BLaER1 (cell line): ENCODE measurements at regions not wholly inside any gene's neighbourhood (a gene's known extent, or its start where the extent isn't known, plus 50 kb on each side); places are given as distances from the start of the nearest gene placed in this dataset.

ENCODE experiments used
- H3K27ac ChIP-seq: shearing (Covaris generic); formaldehyde crosslinking; 2 replicates; pipeline ENCODE4 v1.8.1; 2022
- H3K27me3 ChIP-seq: shearing (Covaris generic); formaldehyde crosslinking; 2 replicates; pipeline ENCODE4 v1.8.1; 2022
- H3K36me3 ChIP-seq: shearing (Covaris generic); formaldehyde crosslinking; 2 replicates; pipeline ENCODE4 v1.8.1; 2022
- H3K4me1 ChIP-seq: shearing (Covaris generic); formaldehyde crosslinking; 2 replicates; pipeline ENCODE4 v1.8.1; 2022
- H3K4me2 ChIP-seq: shearing (Covaris generic); formaldehyde crosslinking; 2 replicates; pipeline ENCODE4 v1.8.1; 2022
- H3K4me3 ChIP-seq: shearing (Covaris generic); formaldehyde crosslinking; 2 replicates; pipeline ENCODE4 v1.8.1; 2022
- H3K9ac ChIP-seq: shearing (Covaris generic); formaldehyde crosslinking; 2 replicates; pipeline ENCODE4 v1.8.1; 2022
- H3K9me3 ChIP-seq: shearing (Covaris generic); formaldehyde crosslinking; 2 replicates; pipeline ENCODE4 v1.8.1; 2022
- H4K20me1 ChIP-seq: shearing (Covaris generic); formaldehyde crosslinking; 2 replicates; pipeline ENCODE4 v1.8.1; 2022
- Cebpa-rat ChIP-seq: shearing (Covaris generic); IDR thresholded peaks from 2 replicates; pipeline ENCODE4 v1.8.1; 2022

GRCh38 chr3:152050903-152051302 lies 177.5 kb downstream of the SUCNR1 start:
- H3K9ac ChIP-seq, result no peak overlapping the region
- no peaks in the 10 kb centered on the region for H3K4me1 ChIP-seq
- H4K20me1 ChIP-seq, result no peaks in the 10 kb centered on the region
- H3K27me3 ChIP-seq, result no peaks in the 10 kb centered on the region
- H3K4me3 ChIP-seq, result no peak overlapping the region
- H3K27ac ChIP-seq, result no peak overlapping the region
- no peaks in the 10 kb centered on the region for H3K36me3 ChIP-seq
- TF ChIP-seq Cebpa-rat, result no peak
- H3K4me2 ChIP-seq, result no peak overlapping the region
- H3K9me3 ChIP-seq, result no peaks in the 10 kb centered on the region

GRCh38 chr3:152051501-152052404 lies 178.3 kb downstream of the SUCNR1 start:
- Histone ChIP-seq H3K4me3 (no peak overlapping the region), H3K36me3 (no peaks in the 10 kb centered on the region), H3K27me3 (no peaks in the 10 kb centered on the region), H3K4me1 (no peaks in the 10 kb centered on the region), H4K20me1 (no peaks in the 10 kb centered on the region), H3K27ac (no peak overlapping the region), H3K4me2 (no peak overlapping the region), H3K9me3 (no peaks in the 10 kb centered on the region), H3K9ac (no peak overlapping the region)
- TF ChIP-seq Cebpa-rat, result no peak

GRCh38 chr3:152053866-152054265 lies 180.4 kb downstream of the SUCNR1 start:
- no peak overlapping the region for H3K4me2 ChIP-seq

GRCh38 chr3:152054315-152054714 lies 180.9 kb downstream of the SUCNR1 start:
- H3K27ac ChIP-seq, result no peak overlapping the region
- no peak overlapping the region for H3K4me2 ChIP-seq
- no peak overlapping the region for H3K4me3 ChIP-seq
- no peaks in the 10 kb centered on the region for H3K4me1 ChIP-seq
- no peaks in the 10 kb centered on the region for H3K27me3 ChIP-seq
- TF ChIP-seq Cebpa-rat, result no peak
- H4K20me1 ChIP-seq, result no peaks in the 10 kb centered on the region
- H3K9me3 ChIP-seq, result no peaks in the 10 kb centered on the region
- no peak overlapping the region for H3K9ac ChIP-seq
- H3K36me3 ChIP-seq, result no peaks in the 10 kb centered on the region

More at GRCh38 chr3:152053866-152054265, 180.4 kb downstream of the SUCNR1 start:
- H3K4me1 ChIP-seq, result no peaks in the 10 kb centered on the region
- H3K36me3 ChIP-seq, result no peaks in the 10 kb centered on the region
- TF ChIP-seq Cebpa-rat, result no peak
- H3K9me3 ChIP-seq, result no peaks in the 10 kb centered on the region
- no peak overlapping the region for H3K27ac ChIP-seq
- H3K9ac ChIP-seq, result no peak overlapping the region
- H4K20me1 ChIP-seq, result no peaks in the 10 kb centered on the region
- no peak overlapping the region for H3K4me3 ChIP-seq
- no peaks in the 10 kb centered on the region for H3K27me3 ChIP-seq

- TF ChIP-seq Cebpa-rat, result no peak
- no peaks in the 10 kb centered on the region for H3K27me3 ChIP-seq
- H3K9me3 ChIP-seq, result no peaks in the 10 kb centered on the region
- no peak overlapping the region for H3K27ac ChIP-seq
- H3K36me3 ChIP-seq, result no peaks in the 10 kb centered on the region
- H3K4me1 ChIP-seq, result no peaks in the 10 kb centered on the region
- H3K9ac ChIP-seq, result no peak overlapping the region
- no peaks in the 10 kb centered on the region for H4K20me1 ChIP-seq
- H3K4me2 ChIP-seq, result no peak overlapping the region
- no peak overlapping the region for H3K4me3 ChIP-seq
These were observed 182.6 kb downstream of the SUCNR1 start for GRCh38 chr3:152056073-152056472.

- H3K9ac ChIP-seq, result no peak overlapping the region
- H4K20me1 ChIP-seq, result no peaks in the 10 kb centered on the region
- H3K4me3 ChIP-seq, result no peak overlapping the region
- no peaks in the 10 kb centered on the region for H3K4me1 ChIP-seq
- TF ChIP-seq Cebpa-rat, result no peak
- H3K36me3 ChIP-seq, result no peaks in the 10 kb centered on the region
- no peaks in the 10 kb centered on the region for H3K27me3 ChIP-seq
- H3K27ac ChIP-seq, result no peak overlapping the region
- H3K4me2 ChIP-seq, result no peak overlapping the region
- H3K9me3 ChIP-seq, result no peaks in the 10 kb centered on the region
These were observed 183.0 kb downstream of the SUCNR1 start for GRCh38 chr3:152056481-152056880.

GRCh38 chr3:152056987-152057386 lies 183.5 kb downstream of the SUCNR1 start:
- no peak overlapping the region for H3K4me2 ChIP-seq
- no peaks in the 10 kb centered on the region for H3K4me1 ChIP-seq
- no peak for TF ChIP-seq Cebpa-rat
- no peak overlapping the region for H3K9ac ChIP-seq
- H3K36me3 ChIP-seq, result no peaks in the 10 kb centered on the region
- H4K20me1 ChIP-seq, result no peaks in the 10 kb centered on the region
- no peak overlapping the region for H3K4me3 ChIP-seq
- no peak overlapping the region for H3K27ac ChIP-seq
- H3K27me3 ChIP-seq, result no peaks in the 10 kb centered on the region
- no peaks in the 10 kb centered on the region for H3K9me3 ChIP-seq

GRCh38 chr3:152058856-152059255 lies 185.4 kb downstream of the SUCNR1 start:
- no peaks in the 10 kb centered on the region for H4K20me1 ChIP-seq
- H3K27me3 ChIP-seq, result no peaks in the 10 kb centered on the region
- H3K36me3 ChIP-seq, result no peaks in the 10 kb centered on the region
- H3K4me1 ChIP-seq, result no peaks in the 10 kb centered on the region
- H3K9ac ChIP-seq, result no peak overlapping the region
- no peak overlapping the region for H3K4me2 ChIP-seq
- no peak overlapping the region for H3K4me3 ChIP-seq
- H3K27ac ChIP-seq, result no peak overlapping the region
- TF ChIP-seq Cebpa-rat, result no peak
- no peaks in the 10 kb centered on the region for H3K9me3 ChIP-seq

GRCh38 chr3:152060701-152061100 lies 187.3 kb downstream of the SUCNR1 start:
- H3K27me3 ChIP-seq, result no peaks in the 10 kb centered on the region
- H3K9me3 ChIP-seq, result no peaks in the 10 kb centered on the region
- H3K4me1 ChIP-seq, result no peaks in the 10 kb centered on the region
- no peaks in the 10 kb centered on the region for H4K20me1 ChIP-seq
- H3K27ac ChIP-seq, result no peak overlapping the region
- H3K4me3 ChIP-seq, result no peak overlapping the region
- TF ChIP-seq Cebpa-rat, result no peak
- no peaks in the 10 kb centered on the region for H3K36me3 ChIP-seq
- H3K4me2 ChIP-seq, result no peak overlapping the region
- H3K9ac ChIP-seq, result no peak overlapping the region

GRCh38 chr3:152061296-152061695 lies 187.9 kb downstream of the SUCNR1 start:
- Histone ChIP-seq H3K9me3 (no peaks in the 10 kb centered on the region), H3K4me1 (no peaks in the 10 kb centered on the region), H3K4me3 (no peak overlapping the region), H3K9ac (no peak overlapping the region), H3K27me3 (no peaks in the 10 kb centered on the region), H3K27ac (no peak overlapping the region), H3K36me3 (no peaks in the 10 kb centered on the region), H4K20me1 (no peaks in the 10 kb centered on the region), H3K4me2 (no peak overlapping the region)
- TF ChIP-seq Cebpa-rat, result no peak
